IMR-90 (cell line): ENCODE measurements at regions not wholly inside any gene's neighbourhood (a gene's known extent, or its start where the extent isn't known, plus 50 kb on each side); places are given as distances from the start of the nearest gene placed in this dataset.

Experiments
- ATAC-seq: fragments of 200-7000 bp; cut with Tn5 transposase; 2 replicates; pipeline ENCODE4 v1.9.1; 2020; ENCODE audit warnings: low read depth, mild to moderate bottlenecking, moderate library complexity
- BruUV-seq: library from RNA; stranded (reverse); fragments of 400-500 nt; replicated peaks from 2 replicates; lab custom pipeline; 2021; lab: Mats Ljungman, UMichigan
- CTCF ChIA-PET: fragments of 300-600 bp; formaldehyde crosslinking; extraction: SDS; loops from one replicate; lab custom pipeline; 2021; ENCODE audit warnings: antibody characterized with exemption; lab: Yijun Ruan, JAX
- POLR2A ChIA-PET: fragments of 300-600 bp; sonication (Branson Sonifier 250); formaldehyde crosslinking; loops from one replicate; lab custom pipeline; 2022; ENCODE audit warnings: antibody characterized with exemption; ENCODE audit not compliant: unreplicated experiment; lab: Charles Lee
- DNase-seq: peaks from one replicate; pipeline ENCODE4 v3.0.0; 2013
- H2AFZ ChIP-seq: replicated peaks from 2 replicates; pipeline ENCODE3; 2013; ENCODE audit warnings: low read length, mild to moderate bottlenecking; ENCODE audit not compliant: poor library complexity
- H2AK5ac ChIP-seq: 2 replicates; pipeline ENCODE4 v1.6.1; 2013; ENCODE audit warnings: low read depth, low read length, inconsistent platforms
- H2AK9ac ChIP-seq: replicated peaks from 2 replicates; pipeline ENCODE3; 2013; ENCODE audit warnings: mild to moderate bottlenecking, low read depth, low read length, moderate library complexity; ENCODE audit not compliant: poor library complexity
- H2BK120ac ChIP-seq: 2 replicates; pipeline ENCODE4 v1.6.1; 2013; ENCODE audit warnings: low read depth, low read length, inconsistent platforms
- H2BK15ac ChIP-seq: 3 replicates; pipeline ENCODE4 v1.6.1; 2013; ENCODE audit warnings: low read depth, low read length, inconsistent platforms
- H2BK20ac ChIP-seq: 2 replicates; pipeline ENCODE4 v1.6.1; 2013; ENCODE audit warnings: low read depth, mild to moderate bottlenecking, inconsistent platforms, low read length, moderate library complexity
- H2BK5ac ChIP-seq: 2 replicates; pipeline ENCODE4 v1.6.1; 2013; ENCODE audit warnings: mild to moderate bottlenecking, low read depth, low read length, inconsistent platforms; ENCODE audit not compliant: poor library complexity, severe bottlenecking
- H3K14ac ChIP-seq: replicated peaks from 2 replicates; pipeline ENCODE4 v1.6.1; 2013; ENCODE audit warnings: low read depth, low read length, inconsistent platforms
- H3K18ac ChIP-seq: 2 replicates; pipeline ENCODE4 v1.6.1; 2013; ENCODE audit warnings: low read depth, low read length, control low read depth
- H3K23ac ChIP-seq: 2 replicates; pipeline ENCODE4 v1.6.1; 2013; ENCODE audit warnings: low read depth, low read length, inconsistent platforms
- H3K27ac ChIP-seq: 2 replicates; pipeline ENCODE4 v1.5.1; 2013; ENCODE audit warnings: mild to moderate bottlenecking, control low read depth, low read length; ENCODE audit not compliant: insufficient read depth
- H3K27me3 ChIP-seq: 2 replicates; pipeline ENCODE4 v1.6.1; 2013; ENCODE audit warnings: low read length; ENCODE audit not compliant: control insufficient read depth, insufficient read depth
- H3K36me3 ChIP-seq: 2 replicates; pipeline ENCODE4 v1.6.1; 2013; ENCODE audit warnings: low read length, mixed read lengths; ENCODE audit not compliant: control insufficient read depth, insufficient read depth
- H3K4ac ChIP-seq: 2 replicates; pipeline ENCODE4 v1.6.1; 2013; ENCODE audit warnings: low read depth, low read length, inconsistent platforms
- H3K4me1 ChIP-seq: 2 replicates; pipeline ENCODE4 v1.6.1; 2013; ENCODE audit warnings: low read length, mixed read lengths; ENCODE audit not compliant: control insufficient read depth, insufficient read depth
- H3K4me2 ChIP-seq: 2 replicates; pipeline ENCODE4 v1.6.1; 2013; ENCODE audit warnings: low read depth, mild to moderate bottlenecking, control low read depth, low read length, moderate library complexity
- H3K4me3 ChIP-seq: 2 replicates; pipeline ENCODE4 v1.5.1; 2013; ENCODE audit warnings: low read depth, mild to moderate bottlenecking, control low read depth, low read length, moderate library complexity; ENCODE audit not compliant: insufficient read depth
- H3K56ac ChIP-seq: 2 replicates; pipeline ENCODE4 v1.6.1; 2013; ENCODE audit warnings: low read length, inconsistent platforms; ENCODE audit not compliant: insufficient read depth; ENCODE audit errors: extremely low read depth
- H3K79me1 ChIP-seq, 2 experiments: 2 replicates each; pipeline ENCODE4 v1.6.1; 2013; ENCODE audit warnings: low read length in 2 of 2, inconsistent platforms in 1 of 2, low read depth in 1 of 2
- H3K9ac ChIP-seq: 2 replicates; pipeline ENCODE4 v1.6.1; 2013; ENCODE audit warnings: low read depth, low read length, control low read depth
- H3K9me1 ChIP-seq: 2 replicates; pipeline ENCODE4 v1.6.1; 2013; ENCODE audit warnings: low read length, inconsistent platforms; ENCODE audit not compliant: insufficient read depth
- H3K9me3 ChIP-seq: 2 replicates; pipeline ENCODE4 v1.6.1; 2013; ENCODE audit warnings: low read length; ENCODE audit not compliant: control insufficient read depth, insufficient read depth
- H4K20me1 ChIP-seq: 2 replicates; pipeline ENCODE4 v1.6.1; 2013; ENCODE audit warnings: low read length, inconsistent platforms; ENCODE audit not compliant: insufficient read depth
- H4K5ac ChIP-seq: 2 replicates; pipeline ENCODE4 v1.6.1; 2013; ENCODE audit warnings: mild to moderate bottlenecking, low read depth, low read length, control low read depth
- H4K8ac ChIP-seq, 2 experiments: 2 replicates each; pipeline ENCODE4 v1.6.1; 2013; ENCODE audit warnings: low read depth in 2 of 2, low read length in 2 of 2, control low read depth in 1 of 2, inconsistent platforms in 1 of 2
- H4K91ac ChIP-seq: 2 replicates; pipeline ENCODE4 v1.6.1; 2013; ENCODE audit warnings: low read depth, low read length, inconsistent platforms; ENCODE audit not compliant: insufficient read depth
- BHLHE40 ChIP-seq: fragments of 150-350 bp; IDR thresholded peaks from 2 replicates; pipeline ENCODE4 v1.6.1; 2016; ENCODE audit warnings: mild to moderate bottlenecking, low read depth, low read length
- CHD1 ChIP-seq: IDR thresholded peaks from 2 replicates; pipeline ENCODE4 v1.6.1; 2012; ENCODE audit warnings: low read depth, low read length, improper control_type of control experiment
- MAFK ChIP-seq: IDR thresholded peaks from 2 replicates; pipeline ENCODE4 v1.6.1; 2012; ENCODE audit warnings: low read depth, low read length, improper control_type of control experiment
- MAZ ChIP-seq: IDR thresholded peaks from 2 replicates; pipeline ENCODE4 v1.6.1; 2012; ENCODE audit warnings: low read depth, mild to moderate bottlenecking, low read length, improper control_type of control experiment, moderate library complexity, borderline replicate concordance
- NFE2L2 ChIP-seq: fragments of 150-350 bp; IDR thresholded peaks from 2 replicates; pipeline ENCODE4 v1.6.1; 2016; ENCODE audit warnings: low read depth, mild to moderate bottlenecking, low read length
- RCOR1 ChIP-seq: IDR thresholded peaks from 2 replicates; pipeline ENCODE4 v1.6.1; 2012; ENCODE audit warnings: mild to moderate bottlenecking, low read length, improper control_type of control experiment; ENCODE audit not compliant: insufficient replicate concordance
- RFX5 ChIP-seq: IDR thresholded peaks from 2 replicates; pipeline ENCODE4 v1.8.0; 2012; ENCODE audit warnings: low read depth, mild to moderate bottlenecking, low read length, moderate library complexity
- USF2 ChIP-seq: fragments of 150-350 bp; IDR thresholded peaks from 2 replicates; pipeline ENCODE4 v1.6.1; 2017; ENCODE audit warnings: mild to moderate bottlenecking, antibody characterized with exemption, low read length, low read depth
- WGBS, 2 experiments: methylation state at CpG; one replicate each; pipeline versions ENCODE4 v1.1.5 to v1.1.7; 2013; ENCODE audit warnings: missing lambda C conversion rate in 2 of 2; ENCODE audit not compliant: insufficient read length in 1 of 2; ENCODE audit errors: extremely low coverage in 2 of 2; 5-methylcytosine and 5-hydroxymethylcytosine counted together
- dilution Hi-C: fragments of 300-500 bp; cut with HindIII; formaldehyde crosslinking; loops from one replicate; pipeline ENCODE4 v1.14.3; 2018; ENCODE audit warnings: low sequenced_read_pairs; ENCODE audit not compliant: unreplicated experiment
- in situ Hi-C: fragments of 300-500 bp; cut with MboI; formaldehyde crosslinking; loops from 3 replicates; pipeline ENCODE4 v1.14.3; 2019; ENCODE audit warnings: low sequenced_read_pairs, inconsistent platforms, mixed read lengths
- intact Hi-C: fragments of 100-400 bp; cut with micrococcal nuclease; formaldehyde crosslinking; loops from 2 replicates; pipeline ENCODE4 v1.10.0; 2022

DNA sequence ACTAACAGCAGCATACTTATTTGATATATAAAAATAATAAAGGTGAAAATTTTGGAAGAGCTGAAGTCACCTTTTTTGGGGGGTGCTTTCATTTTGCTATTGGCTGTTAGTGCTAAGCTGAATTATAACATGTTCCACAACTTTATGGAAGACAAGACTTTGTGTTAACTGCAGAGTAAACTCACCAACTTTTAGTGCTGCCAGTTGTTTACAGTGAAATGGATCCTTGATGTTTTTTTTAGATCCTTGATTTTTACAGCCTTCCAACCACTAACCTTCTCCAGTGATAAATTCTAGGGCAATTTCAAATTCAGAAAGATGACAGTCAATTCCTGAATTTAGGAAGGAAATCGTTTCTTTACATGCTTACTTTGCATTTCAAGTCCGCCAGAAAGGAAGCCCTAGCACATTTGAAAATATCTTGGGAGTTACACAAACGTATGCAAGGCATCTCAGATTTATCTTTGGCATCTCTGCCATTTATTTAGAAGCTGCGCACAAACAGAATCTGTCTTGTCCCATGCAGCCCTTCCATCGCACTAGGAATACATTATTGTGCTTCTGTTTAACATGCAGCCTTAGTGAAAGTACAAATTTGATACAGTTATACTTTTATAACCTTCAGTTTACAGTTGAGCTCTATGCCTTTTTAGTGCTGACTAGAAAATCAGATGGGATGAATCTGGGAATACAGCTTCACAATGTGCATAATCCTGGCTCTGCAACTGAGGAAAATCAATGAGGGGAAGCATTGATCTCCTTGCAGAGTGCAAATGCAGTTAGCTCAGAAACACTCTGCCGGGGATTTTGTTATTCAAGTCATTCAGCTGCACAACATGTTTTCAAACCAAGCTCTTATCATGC, 142.4 kb upstream of the ZNF608 start:
- no peak overlapping the region for H2BK120ac ChIP-seq
- H2AK9ac ChIP-seq, result no peak overlapping the region
- H3K4ac ChIP-seq, result no peak overlapping the region
- 0 out of 2 replicates have a peak overlapping the region, but pooled peaks have one; percentile 34 for H3K14ac ChIP-seq
- H2BK5ac ChIP-seq, result no peak overlapping the region
- POLR2A ChIA-PET, result no interaction called here
- no peak overlapping the region for H2BK20ac ChIP-seq
- H3K9me3 ChIP-seq, result no peaks in the 10 kb centered on the region
- no peaks in the 10 kb centered on the region for H3K79me1 ChIP-seq
- ATAC-seq (no peak), DNase-seq (no peak)
- no peak overlapping the region for H4K5ac ChIP-seq
- CTCF ChIA-PET, result interaction anchor here (0.6 to 1.5 kb wide), 3 partner anchors 8 to 344 kb away, joined by 3 to 5 read pairs (median 4); no protein-coding TSS in a partner anchor
- no peaks in the 10 kb centered on the region for H3K27me3 ChIP-seq
- H4K20me1 ChIP-seq, result no peaks in the 10 kb centered on the region
- no peak overlapping the region for H4K91ac ChIP-seq
- no peak overlapping the region for H3K9ac ChIP-seq
- no TSS peak for BruUV-seq
- no peak overlapping the region for H2BK15ac ChIP-seq
- dilution Hi-C loops (no loop called here), intact Hi-C loops (no loop called here), in situ Hi-C loops (no loop called here)
- no peaks in the 10 kb centered on the region for H3K36me3 ChIP-seq
- no peak overlapping the region for H3K56ac ChIP-seq
- WGBS, 2 experiments, result 40% methylated on average over 1 of the region's 6 CpGs; no CpG with 5 or more reads in 1 of the 2 experiments
- H3K4me2 ChIP-seq, result no peak overlapping the region
- no peak overlapping the region for H3K18ac ChIP-seq
- H3K4me3 ChIP-seq, result no peak overlapping the region
- H4K8ac ChIP-seq, result no peak overlapping the region
- no peaks in the 10 kb centered on the region for H3K4me1 ChIP-seq
- no peaks in the 10 kb centered on the region for H3K9me1 ChIP-seq
- TF ChIP-seq CHD1 (no peak), RCOR1 (no peak), MAFK (no peak), RFX5 (no peak), BHLHE40 (no peak), USF2 (no peak), MAZ (no peak), NFE2L2 (no peak)
- no peak overlapping the region for H2AK5ac ChIP-seq
- H3K27ac ChIP-seq, result no peak overlapping the region
- no peak overlapping the region for H2AFZ ChIP-seq
- H3K23ac ChIP-seq, result no peak overlapping the region
